C4-2B (cell line): ENCODE measurements at regions not wholly inside any gene's neighbourhood (a gene's known extent, or its start where the extent isn't known, plus 50 kb on each side); places are given as distances from the start of the nearest gene placed in this dataset.

Experiments
- H3K27ac ChIP-seq: fragments of 450-650 bp; 2 replicates; pipeline ENCODE4 v1.5.1; 2017
- ZFX ChIP-seq: fragments of 450-650 bp; IDR thresholded peaks from 2 replicates; pipeline ENCODE4 v1.6.1; 2017
- TF ChIP-seq, protein P1 (sequence below): fragments of 450-650 bp; conservative IDR thresholded peaks from 2 replicates; pipeline ENCODE4 v1.5.1; 2017; ENCODE audit warnings: mild to moderate bottlenecking

GRCh38 chr5:2276101-2276500 is 393.4 kb upstream of the IRX4 start:
- TF ChIP-seq, protein P1, sequence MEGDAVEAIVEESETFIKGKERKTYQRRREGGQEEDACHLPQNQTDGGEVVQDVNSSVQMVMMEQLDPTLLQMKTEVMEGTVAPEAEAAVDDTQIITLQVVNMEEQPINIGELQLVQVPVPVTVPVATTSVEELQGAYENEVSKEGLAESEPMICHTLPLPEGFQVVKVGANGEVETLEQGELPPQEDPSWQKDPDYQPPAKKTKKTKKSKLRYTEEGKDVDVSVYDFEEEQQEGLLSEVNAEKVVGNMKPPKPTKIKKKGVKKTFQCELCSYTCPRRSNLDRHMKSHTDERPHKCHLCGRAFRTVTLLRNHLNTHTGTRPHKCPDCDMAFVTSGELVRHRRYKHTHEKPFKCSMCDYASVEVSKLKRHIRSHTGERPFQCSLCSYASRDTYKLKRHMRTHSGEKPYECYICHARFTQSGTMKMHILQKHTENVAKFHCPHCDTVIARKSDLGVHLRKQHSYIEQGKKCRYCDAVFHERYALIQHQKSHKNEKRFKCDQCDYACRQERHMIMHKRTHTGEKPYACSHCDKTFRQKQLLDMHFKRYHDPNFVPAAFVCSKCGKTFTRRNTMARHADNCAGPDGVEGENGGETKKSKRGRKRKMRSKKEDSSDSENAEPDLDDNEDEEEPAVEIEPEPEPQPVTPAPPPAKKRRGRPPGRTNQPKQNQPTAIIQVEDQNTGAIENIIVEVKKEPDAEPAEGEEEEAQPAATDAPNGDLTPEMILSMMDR: no peak
- no peak for TF ChIP-seq ZFX
- no peak overlapping the region for H3K27ac ChIP-seq

- TF ChIP-seq, protein P1: no peak
- TF ChIP-seq ZFX: no peak
- H3K27ac ChIP-seq: no peak overlapping the region
These were observed 390.0 kb upstream of the IRX4 start for GRCh38 chr5:2272755-2273154.

DNA sequence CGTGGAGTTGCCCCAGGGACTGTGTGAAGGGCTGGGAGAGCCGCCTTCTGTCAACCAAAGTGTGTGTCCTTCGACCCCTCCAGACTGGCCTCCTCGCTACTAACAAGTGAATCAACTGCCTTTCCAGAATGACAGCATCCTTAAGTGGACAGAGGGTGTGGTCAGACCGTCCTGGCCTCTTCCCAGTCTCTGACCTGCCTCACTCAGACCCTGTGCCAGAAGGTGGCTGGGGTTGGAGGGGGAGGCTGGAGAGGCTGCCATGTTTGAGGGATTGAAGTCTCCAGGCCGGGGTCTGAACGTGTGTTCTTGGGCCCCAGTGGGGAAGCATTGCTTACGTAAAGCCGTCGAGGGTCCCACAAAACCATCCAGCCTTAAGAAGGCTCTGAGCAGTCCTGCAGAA is 389.3 kb upstream of the IRX4 start:
- no peak overlapping the region for H3K27ac ChIP-seq
- TF ChIP-seq, protein P1: no peak
- no peak for TF ChIP-seq ZFX

GRCh38 chr5:2271316-2271715 is 388.6 kb upstream of the IRX4 start:
- TF ChIP-seq, protein P1: no peak
- TF ChIP-seq ZFX: no peak
- no peak overlapping the region for H3K27ac ChIP-seq

DNA sequence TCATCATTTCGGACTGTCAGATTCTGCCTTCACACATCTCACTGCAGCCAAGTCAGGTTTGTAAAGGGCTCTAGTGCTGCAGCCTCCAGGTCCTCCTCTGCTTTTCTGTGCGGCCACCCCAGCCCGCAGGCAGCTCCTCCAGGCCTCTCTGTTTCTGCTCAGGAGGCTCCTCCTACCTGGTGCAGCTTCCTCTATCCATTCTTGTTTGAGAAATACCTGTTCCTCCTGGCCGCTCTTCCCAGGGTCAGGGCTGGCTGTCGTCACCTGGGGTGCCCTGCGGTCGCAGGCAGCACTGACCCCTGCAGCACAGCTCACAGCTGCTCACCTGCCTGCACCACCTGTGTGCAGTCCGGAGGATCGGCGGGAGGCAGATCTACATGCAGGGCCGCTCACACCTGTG is 387.7 kb upstream of the IRX4 start:
- no peak overlapping the region for H3K27ac ChIP-seq
- TF ChIP-seq, protein P1: no peak
- no peak for TF ChIP-seq ZFX

GRCh38 chr5:2269656-2270055 is 386.9 kb upstream of the IRX4 start:
- TF ChIP-seq, protein P1: no peak
- H3K27ac ChIP-seq: no peak overlapping the region

DNA sequence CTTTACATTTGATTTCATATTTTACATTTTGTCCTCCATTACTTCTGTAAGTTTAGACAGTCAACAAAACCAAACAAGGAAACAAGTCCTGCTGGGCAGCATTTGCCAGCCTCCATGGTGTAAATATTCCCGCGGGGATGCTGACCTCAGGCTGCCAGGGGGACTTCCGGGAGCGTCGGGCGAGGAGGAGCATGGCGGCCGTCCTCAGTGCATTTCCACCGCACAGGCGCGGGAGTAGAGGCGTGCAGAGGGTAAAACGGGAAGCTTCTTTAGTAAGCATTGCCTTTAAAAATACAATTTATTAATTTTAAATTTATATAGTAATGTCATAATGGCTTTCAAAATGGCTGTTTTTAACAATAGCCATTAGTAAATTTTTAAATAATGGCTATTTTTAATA is 385.3 kb upstream of the IRX4 start:
- no peak overlapping the region for H3K27ac ChIP-seq
- TF ChIP-seq, protein P1: no peak
- no peak for TF ChIP-seq ZFX
